Bronchial epithelial cell (primary cell): ENCODE measurements at regions not wholly inside any gene's neighbourhood (a gene's known extent, or its start where the extent isn't known, plus 50 kb on each side); places are given as distances from the start of the nearest gene placed in this dataset.

Source experiments
- DNase-seq: peaks from one replicate; pipeline ENCODE4 v3.0.0-alpha.2; 2010; ENCODE audit warnings: low read depth
- FAIRE-seq: peaks from 2 replicates; lab custom pipeline; 2011; peaks lifted over from hg19 to GRCh38; lab: Jason Lieb, UNC
- H3K27me3 ChIP-seq: 2 replicates; pipeline ENCODE4 v1.5.1; 2011; ENCODE audit warnings: low read length; ENCODE audit not compliant: control insufficient read depth, insufficient read depth
- H3K36me3 ChIP-seq: 2 replicates; pipeline ENCODE4 v1.5.1; 2011; ENCODE audit warnings: low read length; ENCODE audit not compliant: control insufficient read depth, insufficient read depth
- H3K4me3 ChIP-seq: 2 replicates; pipeline ENCODE4 v1.5.1; 2011; ENCODE audit warnings: mild to moderate bottlenecking, low read depth, low read length, control low read depth
- TF ChIP-seq, protein P1 (sequence below): IDR thresholded peaks from 2 replicates; pipeline ENCODE4 v1.5.1; 2011; ENCODE audit warnings: mild to moderate bottlenecking, moderate library complexity, low read length, control low read depth, inconsistent platforms; ENCODE audit not compliant: insufficient read depth, severe bottlenecking

DNA sequence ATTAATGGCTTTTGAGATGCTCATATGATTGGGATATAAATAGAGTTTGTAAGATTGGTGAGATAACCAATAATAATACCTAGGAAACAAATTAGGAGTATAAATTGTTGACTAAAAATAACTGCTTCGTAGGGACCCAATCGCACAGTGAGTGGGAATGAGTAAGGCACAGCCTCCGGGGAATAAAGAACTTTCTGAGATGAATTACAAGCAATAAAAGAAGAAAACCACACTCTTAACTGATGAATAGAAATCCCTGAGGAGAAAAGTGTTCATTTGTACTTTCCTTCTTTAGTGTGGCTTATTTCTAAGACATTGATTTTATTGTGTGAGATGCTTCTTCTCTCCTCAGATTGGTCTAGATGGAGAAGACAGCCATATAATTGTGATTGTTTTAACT, 443.4 kb upstream of the PRMT6 start:
- Histone ChIP-seq H3K27me3 (no peaks in the 10 kb centered on the region), H3K4me3 (no peak overlapping the region), H3K36me3 (no peaks in the 10 kb centered on the region)
- no peak for DNase-seq
- TF ChIP-seq, protein P1, sequence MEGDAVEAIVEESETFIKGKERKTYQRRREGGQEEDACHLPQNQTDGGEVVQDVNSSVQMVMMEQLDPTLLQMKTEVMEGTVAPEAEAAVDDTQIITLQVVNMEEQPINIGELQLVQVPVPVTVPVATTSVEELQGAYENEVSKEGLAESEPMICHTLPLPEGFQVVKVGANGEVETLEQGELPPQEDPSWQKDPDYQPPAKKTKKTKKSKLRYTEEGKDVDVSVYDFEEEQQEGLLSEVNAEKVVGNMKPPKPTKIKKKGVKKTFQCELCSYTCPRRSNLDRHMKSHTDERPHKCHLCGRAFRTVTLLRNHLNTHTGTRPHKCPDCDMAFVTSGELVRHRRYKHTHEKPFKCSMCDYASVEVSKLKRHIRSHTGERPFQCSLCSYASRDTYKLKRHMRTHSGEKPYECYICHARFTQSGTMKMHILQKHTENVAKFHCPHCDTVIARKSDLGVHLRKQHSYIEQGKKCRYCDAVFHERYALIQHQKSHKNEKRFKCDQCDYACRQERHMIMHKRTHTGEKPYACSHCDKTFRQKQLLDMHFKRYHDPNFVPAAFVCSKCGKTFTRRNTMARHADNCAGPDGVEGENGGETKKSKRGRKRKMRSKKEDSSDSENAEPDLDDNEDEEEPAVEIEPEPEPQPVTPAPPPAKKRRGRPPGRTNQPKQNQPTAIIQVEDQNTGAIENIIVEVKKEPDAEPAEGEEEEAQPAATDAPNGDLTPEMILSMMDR = no peak
- no peak for FAIRE-seq

DNA sequence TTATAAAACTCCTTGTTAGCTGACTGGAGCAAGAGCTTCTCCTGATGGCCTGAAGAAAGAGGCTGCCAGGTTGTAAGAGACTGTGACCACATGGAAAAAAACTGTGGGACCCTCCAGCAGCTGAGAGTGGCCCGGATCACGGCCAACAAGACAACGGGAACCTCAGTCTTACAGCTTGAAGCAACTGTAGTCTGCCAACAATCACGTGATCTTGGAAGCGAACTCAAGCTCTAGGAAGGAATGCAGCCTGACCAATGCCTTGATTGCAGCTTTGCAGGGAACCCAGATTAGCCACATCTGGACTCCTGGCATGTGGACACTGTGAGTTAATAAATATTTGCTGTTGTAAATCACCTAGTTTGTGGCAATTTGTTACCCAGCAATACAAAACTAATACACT, 442.6 kb upstream of the PRMT6 start:
- TF ChIP-seq, protein P1 = no peak

DNA sequence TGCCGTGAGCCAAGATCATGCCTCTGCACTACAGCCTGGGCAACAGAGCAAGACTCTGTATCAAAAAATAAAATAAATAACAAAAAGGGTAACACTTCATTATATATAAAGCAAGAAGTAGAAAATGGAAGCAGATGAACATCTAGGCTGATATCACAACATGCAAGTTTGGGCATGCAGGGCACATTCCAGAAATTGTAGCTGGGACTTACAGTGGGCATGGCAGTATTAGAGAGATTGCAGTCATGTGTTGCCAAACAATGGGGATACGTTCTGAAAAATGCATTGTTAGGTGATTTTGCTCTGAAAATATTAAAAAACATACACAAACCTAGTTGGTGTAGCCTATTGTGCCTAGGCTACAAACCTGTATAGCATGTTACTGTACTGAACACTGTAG, 441.0 kb upstream of the PRMT6 start:
- Histone ChIP-seq H3K4me3 (no peak overlapping the region), H3K27me3 (no peaks in the 10 kb centered on the region), H3K36me3 (no peaks in the 10 kb centered on the region)
- FAIRE-seq = no peak
- TF ChIP-seq, protein P1 = no peak
- DNase-seq = peak; percentile 88

More for the DNA sequence above, 442.6 kb upstream of the PRMT6 start:
- no peak for FAIRE-seq
- no peak for DNase-seq
- Histone ChIP-seq H3K36me3 (no peaks in the 10 kb centered on the region), H3K4me3 (no peak overlapping the region), H3K27me3 (no peaks in the 10 kb centered on the region)

DNA sequence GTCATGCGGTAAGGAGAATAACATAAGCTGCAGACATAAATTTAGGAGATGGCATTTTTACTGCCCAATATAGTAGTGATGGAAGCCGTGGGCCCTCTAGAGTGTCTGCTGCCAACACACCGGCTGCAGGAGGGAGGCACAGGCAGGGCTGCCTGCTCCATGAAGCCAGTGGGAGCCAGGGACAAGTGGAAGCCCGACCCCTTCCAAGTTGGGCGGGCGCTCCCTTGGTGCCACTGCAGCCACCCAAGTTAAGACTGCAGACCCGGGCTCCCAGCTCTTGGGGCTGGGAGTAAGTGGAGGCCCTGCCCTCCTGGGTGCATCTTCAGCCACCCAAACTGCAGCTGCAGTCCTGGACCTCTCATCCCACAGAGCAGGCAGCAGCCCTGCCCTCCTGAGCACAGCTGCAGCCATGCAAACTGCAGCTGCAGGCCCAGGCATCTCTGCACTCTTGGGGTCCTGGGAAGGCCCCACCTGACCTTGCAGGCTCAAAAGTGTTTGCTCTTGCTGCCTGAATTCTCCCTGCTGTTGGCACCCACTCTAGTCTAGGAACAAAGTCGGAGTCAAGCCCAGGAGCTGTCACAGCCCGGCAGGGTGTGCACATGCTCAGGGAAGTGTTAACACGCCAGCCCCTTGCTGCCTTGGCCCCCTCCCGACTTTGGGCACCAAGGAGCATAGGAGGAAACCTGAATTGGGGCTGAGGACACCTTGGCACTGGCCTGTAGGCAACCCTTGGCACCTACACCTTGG, 437.2 kb upstream of the PRMT6 start:
- H3K27me3 ChIP-seq = no peaks in the 10 kb centered on the region
- TF ChIP-seq, protein P1 = no peak
- no peak for FAIRE-seq
- no peak overlapping the region for H3K4me3 ChIP-seq
- H3K36me3 ChIP-seq = no peaks in the 10 kb centered on the region
- no peak for DNase-seq

DNA sequence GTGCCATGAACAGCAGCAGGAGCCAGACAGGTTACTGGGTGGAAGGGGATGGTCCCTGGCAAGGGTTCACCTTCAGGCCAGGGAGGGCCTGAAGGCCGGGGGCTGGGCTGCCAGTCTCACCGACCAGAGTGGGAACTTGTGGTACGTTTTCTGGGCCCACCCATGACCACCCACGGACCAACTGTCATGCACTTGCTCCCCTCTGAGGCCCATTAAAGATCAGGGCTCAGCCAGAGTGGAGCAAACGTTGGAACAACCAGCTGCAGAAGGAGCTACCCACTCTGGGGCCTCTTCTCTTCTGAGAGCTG, 436.7 kb upstream of the PRMT6 start:
- FAIRE-seq = no peak
- TF ChIP-seq, protein P1 = no peak
- DNase-seq = no peak

DNA sequence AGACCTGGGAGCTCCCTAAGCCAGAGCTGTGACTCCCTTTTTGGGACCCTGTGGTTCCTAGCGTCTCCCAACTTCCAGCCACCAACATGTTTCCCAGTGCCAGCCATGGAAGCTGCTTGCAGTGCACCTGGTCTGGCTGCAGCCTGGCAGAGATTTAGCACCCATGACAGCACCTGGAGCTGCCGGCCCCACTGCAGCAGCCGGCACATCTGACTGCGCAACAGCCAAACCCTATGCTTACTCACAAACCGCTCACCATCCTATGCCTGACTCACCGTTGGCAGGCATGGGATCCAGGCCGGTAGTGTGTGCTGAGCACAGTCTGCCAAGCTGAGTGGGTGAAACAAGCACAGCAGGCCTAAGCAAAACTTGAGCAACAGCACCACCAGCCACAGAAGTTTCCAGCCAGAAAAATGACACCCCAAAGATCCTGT, 435.9 kb upstream of the PRMT6 start:
- FAIRE-seq (peak; percentile 47), DNase-seq (peak; percentile 99)
- TF ChIP-seq, protein P1 = peak; percentile 24
- Histone ChIP-seq H3K4me3 (no peak overlapping the region), H3K36me3 (no peaks in the 10 kb centered on the region), H3K27me3 (no peaks in the 10 kb centered on the region)

More for the DNA sequence above, 436.7 kb upstream of the PRMT6 start:
- H3K27me3 ChIP-seq = no peaks in the 10 kb centered on the region
- no peaks in the 10 kb centered on the region for H3K36me3 ChIP-seq
- H3K4me3 ChIP-seq = no peak overlapping the region
